ENCODE measurements at regions not wholly inside any gene's neighbourhood (a gene's known extent, or its start where the extent isn't known, plus 50 kb on each side); places are given as distances from the start of the nearest gene placed in this dataset.

GRCh38 chr18:25853691-25854433 lies 236.6 kb downstream of the SS18 start:
- H2AK9ac ChIP-seq (replicated peaks; ENCODE audit: low read depth, low read length, poor library complexity), result no peak overlapping the region
- no peak overlapping the region for H3K23ac ChIP-seq (ENCODE audit: low read depth, low read length)
- no peak overlapping the region for H3K9ac ChIP-seq (ENCODE audit: low read depth, low read length)
- no peak overlapping the region for H3K4ac ChIP-seq (ENCODE audit: low read depth, low read length)
- no peak overlapping the region for H2AFZ ChIP-seq (replicated peaks; ENCODE audit: low read length, poor library complexity)
- ATAC-seq (ENCODE audit: low read depth) (0 out of 2 replicates have a peak, but pooled peaks have one; percentile 49), DNase-seq (no peak)
- whole genome bisulfite sequencing, 2 experiments (ENCODE audit: extremely low coverage in 2 of 2, insufficient read length in 1 of 2), result 93% methylated on average over 2 of the region's 7 CpGs; no CpG with 5 or more reads in 1 of the 2 experiments
- no peak overlapping the region for H3K4me2 ChIP-seq (ENCODE audit: low read depth, low read length)
- H3K27me3 ChIP-seq (ENCODE audit: control insufficient read depth, insufficient read depth, low read length), result peaks cover 5% of the 10 kb centered on the region
- no peak overlapping the region for H3K27ac ChIP-seq (ENCODE audit: insufficient read depth, low read length)
- no peaks in the 10 kb centered on the region for H3K79me1 ChIP-seq (ENCODE audit: low read depth in 1 of 2, low read length in 2 of 2)
- no peak overlapping the region for H4K8ac ChIP-seq (ENCODE audit: low read depth in 2 of 2, low read length in 2 of 2)
- no peak for TF ChIP-seq POLR2A (IDR thresholded peaks at IDR 0.05; ENCODE audit: low read depth, low read length)
- no peak for TF ChIP-seq MAFK (IDR thresholded peaks at IDR 0.05; ENCODE audit: low read depth, low read length)
- TF ChIP-seq ELK1 (IDR thresholded peaks at IDR 0.05; ENCODE audit: borderline replicate concordance, low read depth, low read length), result no peak
- TF ChIP-seq CHD1 (IDR thresholded peaks at IDR 0.05; ENCODE audit: low read depth, low read length), result no peak
- no peak for TF ChIP-seq CEBPB (IDR thresholded peaks at IDR 0.05; ENCODE audit: low read depth, low read length)
- no peak for TF ChIP-seq SMC3 (IDR thresholded peaks at IDR 0.05; ENCODE audit: low read depth, low read length)
- no peak for TF ChIP-seq MXI1 (IDR thresholded peaks at IDR 0.05; ENCODE audit: borderline replicate concordance, low read depth, low read length)
- no peak for TF ChIP-seq BHLHE40 (IDR thresholded peaks at IDR 0.05; ENCODE audit: low read depth, low read length)
- TF ChIP-seq FOS (IDR thresholded peaks at IDR 0.05; ENCODE audit: low read depth, low read length), result no peak
- no peak for TF ChIP-seq USF2 (IDR thresholded peaks at IDR 0.05; ENCODE audit: low read depth, low read length)
- TF ChIP-seq NFE2L2 (IDR thresholded peaks at IDR 0.05; ENCODE audit: low read depth, low read length), result no peak
- no peak for TF ChIP-seq RAD21 (IDR thresholded peaks at IDR 0.05; ENCODE audit: low read length)
- TF ChIP-seq RFX5 (IDR thresholded peaks at IDR 0.05; ENCODE audit: low read depth, low read length), result no peak
- no peak for TF ChIP-seq CTCF (conservative IDR thresholded peaks at IDR 0.05; ENCODE audit: low read depth, low read length)
- no peak for TF ChIP-seq RCOR1 (IDR thresholded peaks at IDR 0.05; ENCODE audit: insufficient replicate concordance, low read length)
- TF ChIP-seq MAZ (IDR thresholded peaks at IDR 0.05; ENCODE audit: borderline replicate concordance, low read depth, low read length), result no peak
- no peak overlapping the region for H2BK20ac ChIP-seq (ENCODE audit: low read depth, low read length)
- no peak overlapping the region for H3K18ac ChIP-seq (ENCODE audit: low read depth, low read length)
- in situ Hi-C loops (cut with MboI; ENCODE audit: low sequenced_read_pairs), result no loop called here
- no peaks in the 10 kb centered on the region for H3K9me3 ChIP-seq (ENCODE audit: control insufficient read depth, insufficient read depth, low read length)
- dilution Hi-C loops (cut with HindIII; ENCODE audit: low sequenced_read_pairs, unreplicated experiment), result no loop called here
- no peaks in the 10 kb centered on the region for H3K4me1 ChIP-seq (ENCODE audit: control insufficient read depth, insufficient read depth, low read length)
- H3K9me1 ChIP-seq (ENCODE audit: insufficient read depth, low read length), result no peaks in the 10 kb centered on the region
- no peak overlapping the region for H2BK120ac ChIP-seq (ENCODE audit: low read depth, low read length)
- H3K36me3 ChIP-seq (ENCODE audit: control insufficient read depth, insufficient read depth, low read length), result no peaks in the 10 kb centered on the region
- no peak overlapping the region for H4K91ac ChIP-seq (ENCODE audit: insufficient read depth, low read depth, low read length)
- H3K14ac ChIP-seq (replicated peaks; ENCODE audit: low read depth, low read length), result no peak overlapping the region
- no TSS peak for BruUV-seq (replicated peaks)
- no peak overlapping the region for H3K56ac ChIP-seq (ENCODE audit: extremely low read depth, insufficient read depth, low read length)
- no peak overlapping the region for H2BK5ac ChIP-seq (ENCODE audit: low read depth, low read length, poor library complexity, severe bottlenecking)
- ChIA-PET CTCF (no interaction called here), POLR2A (ENCODE audit: unreplicated experiment) (no interaction called here)
- no peak overlapping the region for H4K5ac ChIP-seq (ENCODE audit: low read depth, low read length)
- no peak overlapping the region for H3K4me3 ChIP-seq (ENCODE audit: insufficient read depth, low read depth, low read length)
- H4K20me1 ChIP-seq (ENCODE audit: insufficient read depth, low read length), result no peaks in the 10 kb centered on the region
- intact Hi-C loops (cut with micrococcal nuclease), result no loop called here
- no peak overlapping the region for H2AK5ac ChIP-seq (ENCODE audit: low read depth, low read length)
- no peak overlapping the region for H2BK15ac ChIP-seq (ENCODE audit: low read depth, low read length)

All from IMR-90 (cell line).